GM12872 (cell line): ENCODE measurements at regions not wholly inside any gene's neighbourhood (a gene's known extent, or its start where the extent isn't known, plus 50 kb on each side); places are given as distances from the start of the nearest gene placed in this dataset.
A peak's percentile ranks its signal among the peaks of the same experiment; 100 is the strongest.

ENCODE experiments used
- TF ChIP-seq, protein P1 (sequence below): IDR thresholded peaks from 3 replicates; pipeline ENCODE4 v1.5.1; 2011; ENCODE audit warnings: low read depth, mild to moderate bottlenecking, low read length, moderate library complexity; ENCODE audit not compliant: insufficient read depth

DNA sequence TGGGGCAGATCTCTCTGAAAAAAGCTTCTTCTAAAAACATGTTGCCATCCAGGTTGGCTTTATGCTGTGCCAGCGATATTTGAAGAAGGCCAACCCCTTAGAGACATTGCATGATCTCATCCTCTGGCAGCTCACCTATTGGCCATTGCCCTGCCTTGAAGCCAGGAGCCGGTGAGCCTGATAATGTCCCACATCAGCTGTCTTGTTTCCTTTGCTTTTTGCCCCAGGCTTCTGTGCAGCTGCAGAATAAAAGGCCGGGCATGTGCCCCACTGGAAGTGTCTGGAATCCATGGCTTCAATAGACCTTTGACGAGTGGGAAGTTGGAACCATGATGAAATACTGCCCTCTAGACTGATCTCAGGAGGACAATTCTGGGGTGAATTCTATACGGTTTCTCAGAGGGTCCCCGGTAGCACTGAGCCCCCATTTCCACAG is 523.5 kb upstream of the ZEB2 start:
- TF ChIP-seq, protein P1, sequence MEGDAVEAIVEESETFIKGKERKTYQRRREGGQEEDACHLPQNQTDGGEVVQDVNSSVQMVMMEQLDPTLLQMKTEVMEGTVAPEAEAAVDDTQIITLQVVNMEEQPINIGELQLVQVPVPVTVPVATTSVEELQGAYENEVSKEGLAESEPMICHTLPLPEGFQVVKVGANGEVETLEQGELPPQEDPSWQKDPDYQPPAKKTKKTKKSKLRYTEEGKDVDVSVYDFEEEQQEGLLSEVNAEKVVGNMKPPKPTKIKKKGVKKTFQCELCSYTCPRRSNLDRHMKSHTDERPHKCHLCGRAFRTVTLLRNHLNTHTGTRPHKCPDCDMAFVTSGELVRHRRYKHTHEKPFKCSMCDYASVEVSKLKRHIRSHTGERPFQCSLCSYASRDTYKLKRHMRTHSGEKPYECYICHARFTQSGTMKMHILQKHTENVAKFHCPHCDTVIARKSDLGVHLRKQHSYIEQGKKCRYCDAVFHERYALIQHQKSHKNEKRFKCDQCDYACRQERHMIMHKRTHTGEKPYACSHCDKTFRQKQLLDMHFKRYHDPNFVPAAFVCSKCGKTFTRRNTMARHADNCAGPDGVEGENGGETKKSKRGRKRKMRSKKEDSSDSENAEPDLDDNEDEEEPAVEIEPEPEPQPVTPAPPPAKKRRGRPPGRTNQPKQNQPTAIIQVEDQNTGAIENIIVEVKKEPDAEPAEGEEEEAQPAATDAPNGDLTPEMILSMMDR, result 0 out of 3 replicates have a peak, but pooled peaks have one; percentile 2

DNA sequence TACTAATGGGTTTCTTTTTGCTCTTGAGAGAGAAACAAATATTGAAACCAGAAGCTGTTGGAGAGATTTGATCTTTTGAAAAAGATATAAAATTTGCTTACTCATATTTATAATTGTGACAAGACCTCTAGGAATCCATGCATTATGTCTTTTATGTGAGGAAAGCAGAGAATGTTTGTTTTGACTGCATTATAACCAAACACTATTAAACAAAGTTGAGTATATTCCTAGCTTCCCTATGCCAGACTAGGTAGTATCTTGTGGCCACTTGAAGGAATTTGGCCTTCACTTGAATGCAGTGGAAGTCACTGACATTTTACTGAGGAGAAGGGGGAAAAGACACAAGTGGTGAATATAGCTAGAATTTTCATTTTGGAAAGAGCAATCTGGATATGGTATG is 521.8 kb upstream of the ZEB2 start:
- TF ChIP-seq, protein P1, result no peak

DNA sequence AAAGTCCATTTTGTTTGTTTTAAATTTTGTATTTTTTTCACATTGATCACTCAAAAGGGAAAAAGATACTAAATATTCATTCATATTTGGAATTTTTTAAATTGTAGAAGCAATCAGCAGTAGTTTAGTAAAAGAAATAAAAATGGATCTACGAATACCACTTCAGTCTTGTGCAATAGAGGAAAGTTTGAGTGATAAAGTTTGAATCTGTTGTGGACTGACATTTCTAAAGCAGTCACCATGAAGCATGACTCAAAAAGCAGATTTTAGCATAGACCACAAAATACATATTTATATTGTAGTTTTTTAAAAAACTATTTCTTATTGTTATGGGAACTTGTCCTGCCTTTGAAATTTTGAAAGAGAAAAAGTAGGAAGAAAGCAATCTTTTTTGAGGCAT is 520.5 kb upstream of the ZEB2 start:
- TF ChIP-seq, protein P1, result no peak

DNA sequence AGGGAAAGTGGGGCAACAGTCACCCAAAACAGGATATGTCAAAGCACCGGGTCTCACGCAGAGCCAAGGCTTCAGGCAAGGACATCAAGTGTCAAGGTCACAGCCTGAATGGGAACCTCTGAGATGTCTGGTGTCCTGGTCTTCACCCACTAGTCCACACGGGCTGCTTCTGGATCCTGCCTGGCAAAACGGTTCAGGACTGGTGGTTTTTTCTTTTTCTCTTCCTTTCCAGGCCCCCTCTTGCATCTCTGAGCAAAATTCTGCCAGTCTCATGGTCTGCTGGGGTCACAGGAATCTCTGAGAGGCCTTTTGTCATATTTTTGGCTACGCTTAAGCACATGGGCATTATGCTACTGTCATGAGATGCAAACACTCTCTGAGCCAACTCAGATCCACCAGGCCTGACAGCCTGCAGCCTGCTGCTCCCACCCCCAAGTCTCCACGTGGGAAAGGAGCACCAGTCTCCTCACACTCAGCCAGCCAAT is 518.2 kb upstream of the ZEB2 start:
- TF ChIP-seq, protein P1, result no peak

DNA sequence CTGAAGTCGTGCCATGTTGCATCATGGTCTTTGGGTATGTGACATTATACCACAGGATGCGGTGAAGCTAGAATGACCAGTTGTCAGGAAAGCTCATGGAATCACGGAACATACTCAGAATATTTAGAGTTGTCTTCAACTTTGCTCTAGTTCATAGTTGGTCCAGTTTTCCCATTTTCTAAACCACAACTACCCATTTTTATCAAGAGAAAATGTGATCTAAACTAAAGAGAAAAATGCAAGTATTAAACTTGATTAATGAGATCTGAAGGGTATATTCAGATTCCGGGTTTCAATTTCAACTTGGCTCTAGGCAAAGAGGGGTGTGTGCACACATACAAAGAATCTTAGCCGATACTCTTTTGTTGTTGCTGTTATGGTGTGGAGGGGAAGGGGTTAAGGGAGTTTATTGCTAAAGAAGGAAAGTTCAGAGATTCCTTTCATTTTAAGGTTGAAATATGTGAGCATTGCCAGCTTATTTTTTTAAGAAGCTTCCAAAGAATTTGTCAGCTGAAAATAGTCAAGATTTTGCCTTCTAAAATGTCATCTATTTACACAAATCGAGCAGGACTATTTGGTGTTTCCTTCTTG is 516.6 kb upstream of the ZEB2 start:
- TF ChIP-seq, protein P1, result no peak

DNA sequence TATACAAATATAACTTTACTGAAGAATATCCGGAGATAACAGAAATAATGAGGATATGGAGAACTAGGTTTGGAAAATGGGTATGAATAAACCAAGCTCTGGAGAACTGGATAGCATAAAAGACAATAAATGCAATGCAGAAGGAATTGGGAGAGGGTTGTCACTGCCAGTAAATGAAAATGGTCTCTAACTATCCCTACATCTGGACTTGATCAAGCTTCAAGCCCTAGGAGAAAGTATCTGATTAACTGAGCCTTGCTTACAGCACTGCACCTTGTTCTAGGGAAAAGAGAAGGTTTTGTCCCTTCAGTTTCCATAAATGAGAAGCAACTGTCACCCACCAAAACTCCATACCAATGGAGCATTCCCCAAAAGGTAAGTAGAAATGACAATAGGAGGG is 514.6 kb upstream of the ZEB2 start:
- TF ChIP-seq, protein P1, result no peak

DNA sequence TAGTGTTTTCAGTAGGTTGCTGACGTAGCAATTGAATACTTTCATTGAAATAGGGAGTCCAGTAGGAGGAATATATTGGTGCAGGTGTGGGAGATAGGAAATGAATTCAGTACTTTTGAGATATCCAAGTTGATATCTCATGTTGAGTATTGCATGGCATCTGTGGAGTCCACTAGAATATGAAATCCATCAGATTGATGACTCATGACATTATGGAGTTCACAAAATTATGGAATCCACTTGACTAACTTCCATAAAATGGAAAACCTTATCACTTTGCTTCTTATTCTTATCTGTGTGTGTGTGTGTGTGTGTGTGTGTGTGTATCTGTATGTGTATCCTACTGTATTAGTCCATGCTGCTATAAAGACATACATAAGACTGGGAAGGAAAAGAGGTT is 513.5 kb upstream of the ZEB2 start:
- TF ChIP-seq, protein P1, result no peak
